Tibial nerve (tissue), 4 donors: ENCODE measurements at regions not wholly inside any gene's neighbourhood (a gene's known extent, or its start where the extent isn't known, plus 50 kb on each side); places are given as distances from the start of the nearest gene placed in this dataset.

Experiments
- CTCF ChIP-seq, 5 experiments: fragments of 200-600 bp in 3 of 5; fragments of 450-650 bp in 2 of 5; sonication (generic) in 3 of 5; IDR thresholded peaks; one replicate each; pipeline ENCODE4 v1.5.1; 2016 to 2019; ENCODE audit warnings: antibody characterized with exemption in 5 of 5, mild to moderate bottlenecking in 3 of 5, moderate library complexity in 2 of 5
- EP300 ChIP-seq, 2 donors: sonication (generic); formaldehyde crosslinking; IDR thresholded peaks; one replicate each; pipeline ENCODE4 v1.6.1; 2017; ENCODE audit warnings: antibody characterized with exemption in 2 of 2, mild to moderate bottlenecking in 1 of 2
- POLR2A ChIP-seq, 2 donors: fragments of 450-650 bp; IDR thresholded peaks; one replicate each; pipeline ENCODE4 v1.6.1; 2017; ENCODE audit warnings: antibody characterized with exemption in 2 of 2, mild to moderate bottlenecking in 2 of 2, moderate library complexity in 2 of 2

- no peak for TF ChIP-seq CTCF (IDR thresholded peaks at IDR 0.05)
- TF ChIP-seq EP300 (IDR thresholded peaks at IDR 0.05), result no peak
- TF ChIP-seq POLR2A (IDR thresholded peaks at IDR 0.05), result no peak
Measured at GRCh38 chr1:229993060-229993459, 74.0 kb upstream of the GALNT2 start.
